Hepatocyte (in vitro differentiated cells): ENCODE measurements at regions not wholly inside any gene's neighbourhood (a gene's known extent, or its start where the extent isn't known, plus 50 kb on each side); places are given as distances from the start of the nearest gene placed in this dataset.

ENCODE experiments used
- CTCF ChIP-seq: fragments of 200-600 bp; sonication (generic); IDR thresholded peaks from 2 replicates; pipeline ENCODE4 v1.5.1; 2016; ENCODE audit warnings: antibody characterized with exemption, mild to moderate bottlenecking; ENCODE audit not compliant: poor library complexity
- EZH2 ChIP-seq: fragments of 200-600 bp; sonication (generic); IDR thresholded peaks from 2 replicates; pipeline ENCODE4 v1.6.1; 2016; ENCODE audit warnings: antibody characterized with exemption, mild to moderate bottlenecking, borderline replicate concordance
- EZH2phosphoT487 ChIP-seq: fragments of 200-600 bp; sonication (generic); IDR thresholded peaks from one replicate; pipeline ENCODE4 v1.6.1; 2018; ENCODE audit warnings: antibody characterized with exemption, mild to moderate bottlenecking, low read depth, moderate library complexity; ENCODE audit not compliant: unreplicated experiment, severe bottlenecking

- TF ChIP-seq CTCF (no peak), EZH2phosphoT487 (no peak), EZH2 (no peak)
Observed at GRCh38 chr21:35779167-35779566, 281.2 kb downstream of the SETD4 start.
